ENCODE measurements at regions not wholly inside any gene's neighbourhood (a gene's known extent, or its start where the extent isn't known, plus 50 kb on each side); places are given as distances from the start of the nearest gene placed in this dataset.

- H3K4me1 Mint-ChIP-seq, result peaks cover 3% of the 10 kb centered on the region
- H3K27me3 Mint-ChIP-seq (ENCODE audit: insufficient read depth), result no peaks in the 10 kb centered on the region
- no peaks in the 10 kb centered on the region for H3K9me3 ChIP-seq (ENCODE audit: control insufficient read depth, low read length)
- H3K4me1 ChIP-seq (ENCODE audit: control insufficient read depth, insufficient read depth, low read length), result no peaks in the 10 kb centered on the region
- H3K36me3 Mint-ChIP-seq (ENCODE audit: low read depth), result no peaks in the 10 kb centered on the region
- H3K27me3 ChIP-seq (ENCODE audit: control insufficient read depth, insufficient read depth, low read length, poor library complexity, severe bottlenecking), result no peaks in the 10 kb centered on the region
- no peak for TF ChIP-seq CTCF (conservative IDR thresholded peaks at IDR 0.05)
- H3K27ac ChIP-seq (ENCODE audit: low read depth, low read length), result no peak overlapping the region
- no peak overlapping the region for H3K4me3 Mint-ChIP-seq
- H3K4me3 ChIP-seq (ENCODE audit: low read length), result no peak overlapping the region
- no peak for DNase-seq
- no peak overlapping the region for H3K9ac ChIP-seq (ENCODE audit: extremely low read depth, low read length, poor library complexity, severe bottlenecking)
- no peaks in the 10 kb centered on the region for H3K36me3 ChIP-seq (ENCODE audit: control insufficient read depth, insufficient read depth, low read length)
- H3K9me3 Mint-ChIP-seq, result no peaks in the 10 kb centered on the region
- H3K27ac Mint-ChIP-seq, result no peak overlapping the region
Measured at GRCh38 chr4:62210486-62210885, 1010.4 kb downstream of the ADGRL3 start.

GRCh38 chr4:62209757-62210485 lies 1009.8 kb downstream of the ADGRL3 start:
- Histone ChIP-seq H3K9ac (ENCODE audit: extremely low read depth, low read length, poor library complexity, severe bottlenecking) (no peak overlapping the region), H3K9me3 (ENCODE audit: control insufficient read depth, low read length) (no peaks in the 10 kb centered on the region), H3K27me3 (ENCODE audit: control insufficient read depth, insufficient read depth, low read length, poor library complexity, severe bottlenecking) (no peaks in the 10 kb centered on the region), H3K36me3 (ENCODE audit: control insufficient read depth, insufficient read depth, low read length) (no peaks in the 10 kb centered on the region), H3K27ac (ENCODE audit: low read depth, low read length) (no peak overlapping the region), H3K4me1 (ENCODE audit: control insufficient read depth, insufficient read depth, low read length) (no peaks in the 10 kb centered on the region), H3K4me3 (ENCODE audit: low read length) (no peak overlapping the region)
- no peak for DNase-seq
- peaks cover 3% of the 10 kb centered on the region for H3K4me1 Mint-ChIP-seq
- H3K27ac Mint-ChIP-seq, result no peak overlapping the region
- no peaks in the 10 kb centered on the region for H3K9me3 Mint-ChIP-seq
- no peak for TF ChIP-seq CTCF (conservative IDR thresholded peaks at IDR 0.05)
- no peak overlapping the region for H3K4me3 Mint-ChIP-seq
- 76 to 100% methylated on average over 2 to 3 of the region's 4 CpGs for WGBS, 2 experiments (ENCODE audit: insufficient coverage in 1 of 2, insufficient read length in 1 of 2)
- H3K27me3 Mint-ChIP-seq (ENCODE audit: insufficient read depth), result no peaks in the 10 kb centered on the region
- H3K36me3 Mint-ChIP-seq (ENCODE audit: low read depth), result no peaks in the 10 kb centered on the region

- H3K36me3 ChIP-seq (ENCODE audit: control insufficient read depth, insufficient read depth, low read length), result no peaks in the 10 kb centered on the region
- TF ChIP-seq CTCF (conservative IDR thresholded peaks at IDR 0.05), result no peak
Measured at GRCh38 chr4:62208921-62209320, 1008.8 kb downstream of the ADGRL3 start.

More at GRCh38 chr4:62208921-62209320, 1008.8 kb downstream of the ADGRL3 start:
- Histone ChIP-seq H3K27ac (ENCODE audit: low read depth, low read length) (no peak overlapping the region), H3K9me3 (ENCODE audit: control insufficient read depth, low read length) (no peaks in the 10 kb centered on the region), H3K27me3 (ENCODE audit: control insufficient read depth, insufficient read depth, low read length, poor library complexity, severe bottlenecking) (no peaks in the 10 kb centered on the region), H3K4me3 (ENCODE audit: low read length) (no peak overlapping the region), H3K9ac (ENCODE audit: extremely low read depth, low read length, poor library complexity, severe bottlenecking) (no peak overlapping the region), H3K4me1 (ENCODE audit: control insufficient read depth, insufficient read depth, low read length) (no peaks in the 10 kb centered on the region)
- no peak overlapping the region for H3K4me3 Mint-ChIP-seq
- H3K27me3 Mint-ChIP-seq (ENCODE audit: insufficient read depth), result no peaks in the 10 kb centered on the region
- no peaks in the 10 kb centered on the region for H3K9me3 Mint-ChIP-seq
- no peak overlapping the region for H3K27ac Mint-ChIP-seq
- DNase-seq, result no peak
- H3K4me1 Mint-ChIP-seq, result peaks cover 3% of the 10 kb centered on the region
- 89 to 100% methylated on average over 2 to 4 of the region's 4 CpGs for WGBS, 2 experiments (ENCODE audit: insufficient coverage in 1 of 2, insufficient read length in 1 of 2)
- no peaks in the 10 kb centered on the region for H3K36me3 Mint-ChIP-seq (ENCODE audit: low read depth)
